ENCODE measurements at regions not wholly inside any gene's neighbourhood (a gene's known extent, or its start where the extent isn't known, plus 50 kb on each side); places are given as distances from the start of the nearest gene placed in this dataset.

GRCh38 chr4:129532573-129532972 lies 436.6 kb downstream of the C4orf33 start:
- TF ChIP-seq CTCF (conservative IDR thresholded peaks at IDR 0.05), result no peak
- H3K27ac ChIP-seq, result no peak overlapping the region

- H3K27ac ChIP-seq, result no peak overlapping the region
- TF ChIP-seq CTCF (conservative IDR thresholded peaks at IDR 0.05), result no peak
Observed at GRCh38 chr4:129543299-129543698, 447.3 kb downstream of the C4orf33 start.

GRCh38 chr4:129545599-129546278 lies 449.8 kb downstream of the C4orf33 start:
- TF ChIP-seq CTCF (conservative IDR thresholded peaks at IDR 0.05), result no peak
- H3K27ac ChIP-seq, result no peak overlapping the region

GRCh38 chr4:129546531-129546930 lies 450.6 kb downstream of the C4orf33 start:
- H3K27ac ChIP-seq, result no peak overlapping the region
- no peak for TF ChIP-seq CTCF (conservative IDR thresholded peaks at IDR 0.05)

- H3K27ac ChIP-seq, result no peak overlapping the region
- no peak for TF ChIP-seq CTCF (conservative IDR thresholded peaks at IDR 0.05)
Observed at GRCh38 chr4:129550281-129550785, 454.4 kb downstream of the C4orf33 start.

- no peak for TF ChIP-seq CTCF (conservative IDR thresholded peaks at IDR 0.05)
- H3K27ac ChIP-seq, result no peak overlapping the region
Observed at GRCh38 chr4:129561280-129561679, 465.3 kb downstream of the C4orf33 start.

GRCh38 chr4:129561886-129562671 lies 466.1 kb downstream of the C4orf33 start:
- no peak overlapping the region for H3K27ac ChIP-seq
- TF ChIP-seq CTCF (conservative IDR thresholded peaks at IDR 0.05), result no peak

Measured in VCaP (cell line).